ENCODE measurements at regions not wholly inside any gene's neighbourhood (a gene's known extent, or its start where the extent isn't known, plus 50 kb on each side); places are given as distances from the start of the nearest gene placed in this dataset.
"Not testable (repeated sequence)": the region's sequence is repeated elsewhere in the genome, so short reads cannot be mapped to it uniquely, and the experiment has no call there.

DNA sequence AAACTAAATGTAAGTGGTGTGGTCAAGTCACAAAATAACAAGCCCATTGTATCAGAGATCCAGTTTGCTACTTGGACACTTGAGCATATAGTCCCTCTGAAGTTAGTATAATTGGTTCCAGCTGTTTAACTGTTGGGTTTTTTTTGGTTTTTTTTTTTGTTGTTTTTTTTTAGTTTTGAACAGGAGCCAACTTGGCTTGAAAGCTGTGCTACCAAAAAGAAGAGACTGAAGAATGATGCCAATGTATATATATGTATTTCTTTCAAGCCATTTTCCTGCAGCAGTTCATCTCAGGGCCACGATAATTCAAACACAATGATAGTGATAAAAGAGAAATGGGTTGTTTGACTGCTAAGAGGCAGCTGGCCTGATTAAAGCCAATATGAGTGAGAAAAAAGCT, 138.3 kb downstream of the PCDH18 start:
- DNase-seq (ENCODE audit: low spot score): no peak

- DNase-seq (ENCODE audit: low spot score): no peak
Measured at GRCh38 chr4:137393044-137393443, 139.2 kb downstream of the PCDH18 start.

DNA sequence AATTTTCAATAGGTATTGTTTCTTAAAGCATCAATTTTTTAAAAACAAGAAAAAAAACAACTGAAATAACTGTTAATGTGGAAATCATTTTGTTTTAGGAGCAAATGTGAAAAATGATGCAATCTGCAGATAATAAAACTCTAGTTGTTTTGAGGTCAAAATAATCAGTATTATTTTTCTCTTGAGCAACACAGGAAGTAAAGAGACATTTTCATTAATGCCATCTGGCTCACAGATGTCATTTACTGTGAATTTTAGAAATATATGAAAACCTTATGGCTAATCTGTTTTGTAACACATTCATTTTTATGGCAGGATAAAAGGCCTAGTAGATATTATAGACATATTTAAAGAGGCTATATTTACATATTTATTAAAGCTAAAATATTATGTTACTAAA, 141.6 kb downstream of the PCDH18 start:
- DNase-seq (ENCODE audit: low spot score): no peak

DNA sequence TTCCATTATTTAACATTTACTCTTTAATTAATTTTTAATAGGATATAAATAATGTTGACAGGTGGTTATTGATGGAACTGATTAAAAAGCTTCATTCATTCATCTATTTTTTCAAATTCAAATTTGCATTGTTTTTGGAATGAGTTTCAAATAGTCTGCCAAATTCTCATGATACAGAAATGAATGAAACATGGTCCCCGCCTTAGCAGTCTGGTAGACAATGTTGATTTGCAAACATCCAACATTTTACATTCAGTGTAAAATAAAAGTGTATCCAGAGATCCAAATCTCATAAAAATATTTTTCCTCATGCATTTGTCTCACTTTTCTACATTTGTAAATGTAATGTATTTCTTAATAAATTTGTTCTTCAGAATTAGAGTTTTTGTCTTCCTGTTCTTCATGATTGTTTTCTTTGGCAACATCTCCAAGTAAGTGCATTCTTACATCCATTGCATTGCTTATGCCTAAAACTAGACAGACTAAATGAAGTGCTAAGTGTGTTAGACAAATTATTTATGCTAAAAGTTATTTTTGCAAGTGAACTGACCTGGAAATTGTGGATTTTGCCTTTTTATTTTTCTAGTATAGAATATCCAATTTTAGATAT, 142.3 kb downstream of the PCDH18 start:
- DNase-seq (ENCODE audit: low spot score): no peak

- no peak for DNase-seq (ENCODE audit: low spot score)
Measured at GRCh38 chr4:137387924-137388323, 144.4 kb downstream of the PCDH18 start.

DNA sequence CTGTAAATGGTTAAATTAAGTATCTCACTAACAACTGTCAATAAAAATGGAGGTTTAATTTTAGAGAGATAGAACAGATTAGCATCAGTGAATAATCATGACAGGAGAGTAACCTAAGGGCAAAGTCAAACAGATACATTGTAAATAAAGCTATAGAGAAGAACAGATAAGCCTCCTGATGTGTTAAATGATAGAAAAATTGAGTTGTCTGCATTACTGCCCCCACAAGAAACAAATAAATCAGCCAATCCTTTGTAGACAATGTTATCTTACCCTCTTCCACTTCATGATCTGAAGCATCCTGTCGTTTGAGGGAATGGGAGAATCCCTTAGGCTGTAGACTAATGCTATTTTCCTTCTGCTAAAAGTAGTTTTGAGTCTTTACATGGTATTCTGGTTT, 147.8 kb downstream of the PCDH18 start:
- DNase-seq (ENCODE audit: low spot score): no peak

- no peak for DNase-seq (ENCODE audit: low spot score)
Measured at GRCh38 chr4:137378821-137379220, 153.5 kb downstream of the PCDH18 start.

DNA sequence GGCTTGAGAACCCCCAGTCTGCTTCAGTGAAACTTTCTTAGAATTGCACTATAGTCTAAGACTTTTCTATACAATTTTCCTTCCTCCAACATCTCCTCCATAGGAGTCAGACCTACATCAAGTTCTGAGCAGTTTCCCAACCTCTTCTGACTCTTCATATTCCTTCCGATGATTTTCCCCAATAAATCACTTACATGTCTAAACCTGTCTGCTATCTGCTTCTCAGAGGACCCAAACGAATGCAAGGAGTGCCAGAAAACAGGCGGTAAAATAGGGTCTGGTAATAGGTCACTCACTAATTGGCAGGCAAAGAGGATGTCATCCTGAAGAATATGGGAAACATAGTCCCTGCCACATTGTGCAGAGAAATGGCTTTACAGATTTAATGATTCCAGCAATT, 153.9 kb downstream of the PCDH18 start:
- no peak for DNase-seq (ENCODE audit: low spot score)

DNA sequence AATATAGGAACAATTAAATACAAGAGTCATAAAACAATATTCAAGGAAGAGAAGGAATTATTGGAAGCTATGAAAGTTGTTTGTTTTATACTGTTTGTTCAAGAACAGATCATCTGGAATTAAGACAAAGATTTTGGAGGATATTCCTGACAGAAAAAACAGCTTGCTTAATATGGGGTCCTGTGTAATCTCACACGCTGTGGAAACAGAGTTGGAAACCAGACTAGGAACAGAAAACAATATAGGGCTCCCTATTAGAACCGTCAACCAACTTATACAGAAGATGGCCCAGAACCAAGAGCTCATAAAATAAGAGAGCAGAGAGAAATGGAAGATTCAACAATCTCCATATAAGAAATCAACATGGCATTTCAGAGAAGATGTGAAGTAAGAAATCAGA, 156.0 kb downstream of the PCDH18 start:
- DNase-seq (ENCODE audit: low spot score): no peak

- no peak for DNase-seq (ENCODE audit: low spot score)
Measured at GRCh38 chr4:137375111-137375850, 157.0 kb downstream of the PCDH18 start.

DNA sequence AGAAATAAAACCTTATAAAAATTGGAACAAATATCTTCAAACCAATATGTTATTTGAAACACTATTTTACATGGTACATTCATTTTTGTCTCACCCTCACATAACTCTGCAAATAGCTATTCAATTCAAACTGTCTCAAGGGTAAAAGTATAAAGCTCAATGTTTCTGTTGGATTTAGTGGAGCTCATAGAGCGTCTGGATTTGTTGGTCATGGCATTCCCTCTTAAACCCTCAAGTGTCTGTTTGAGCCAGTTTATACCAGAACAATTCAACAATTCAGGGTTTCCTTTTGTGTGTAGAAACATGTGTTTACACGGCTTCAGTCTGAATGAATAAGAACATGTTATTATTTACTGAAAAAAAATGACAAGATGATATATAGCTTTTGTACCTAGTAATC, 161.6 kb downstream of the PCDH18 start:
- DNase-seq (ENCODE audit: low spot score): no peak

DNA sequence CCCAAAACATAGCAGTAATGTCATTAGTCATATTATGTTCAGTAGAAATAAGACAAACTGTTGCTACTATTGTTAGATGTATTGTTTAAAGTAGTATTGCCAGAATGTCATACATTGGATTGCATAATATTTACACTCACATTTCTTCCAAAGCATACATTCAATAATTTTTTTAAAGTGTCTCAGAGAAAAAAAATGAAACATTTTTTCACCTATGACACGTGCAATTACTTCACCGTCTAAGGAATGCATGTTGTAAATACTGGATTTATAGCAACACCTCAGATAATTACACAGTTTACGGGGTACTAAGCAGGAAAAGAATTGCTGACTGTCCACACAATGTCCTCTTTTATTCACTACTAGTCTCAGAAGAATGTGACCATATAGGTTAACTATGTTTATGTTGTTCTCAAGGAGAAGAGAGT, 162.1 kb downstream of the PCDH18 start:
- peak; percentile 21 for DNase-seq (ENCODE audit: low spot score)

DNA sequence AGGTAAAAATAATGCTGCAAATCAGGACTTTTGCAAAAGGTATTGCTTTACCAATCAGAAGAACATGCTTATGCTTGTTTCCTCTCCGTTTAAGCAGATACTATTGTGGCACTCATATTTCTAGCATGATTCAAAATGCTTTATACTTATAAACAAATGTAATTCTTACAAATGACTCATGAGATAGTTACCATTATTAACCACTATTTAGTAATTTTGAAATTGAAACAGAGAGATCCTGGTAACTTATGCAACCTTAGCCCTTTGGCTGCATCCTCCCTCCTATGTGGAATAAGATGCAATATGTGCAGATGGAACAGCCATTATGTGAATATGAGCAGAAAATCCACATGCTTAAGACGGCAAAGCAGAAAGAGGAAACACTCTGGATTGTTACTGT, 164.7 kb downstream of the PCDH18 start:
- DNase-seq (ENCODE audit: low spot score): no peak

GRCh38 chr4:137363496-137363895, 168.8 kb downstream of the PCDH18 start:
- no peak for DNase-seq (ENCODE audit: low spot score)

- DNase-seq (ENCODE audit: low spot score): no peak
Measured at GRCh38 chr4:137361756-137362470, 170.4 kb downstream of the PCDH18 start.

DNA sequence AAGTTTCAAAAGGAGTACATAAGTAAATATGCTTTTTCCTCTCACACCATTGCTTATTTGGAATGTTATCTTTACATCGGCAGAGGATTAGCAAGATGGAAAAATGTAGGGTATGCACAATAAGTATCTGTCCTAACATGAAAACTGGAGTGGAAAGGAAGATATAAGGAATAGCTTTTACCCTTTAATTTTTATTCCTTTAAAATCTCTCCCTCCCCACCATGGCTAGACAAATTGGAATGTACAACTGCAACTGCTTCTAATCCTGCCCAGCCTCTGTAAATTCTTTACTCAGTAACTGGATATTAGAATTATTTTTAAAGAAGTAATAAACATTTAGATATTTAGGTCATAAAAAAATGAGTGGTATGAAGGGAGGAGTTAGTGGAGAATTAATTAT, 171.5 kb downstream of the PCDH18 start:
- DNase-seq (ENCODE audit: low spot score): no peak

- DNase-seq (ENCODE audit: low spot score): no peak
Measured at GRCh38 chr4:137359691-137360315, 172.5 kb downstream of the PCDH18 start.

GRCh38 chr4:137354562-137354961, 177.7 kb downstream of the PCDH18 start:
- DNase-seq (ENCODE audit: low spot score): not testable (repeated sequence)

- no peak for DNase-seq (ENCODE audit: low spot score)
Measured at GRCh38 chr4:137347371-137347770, 184.9 kb downstream of the PCDH18 start.

DNA sequence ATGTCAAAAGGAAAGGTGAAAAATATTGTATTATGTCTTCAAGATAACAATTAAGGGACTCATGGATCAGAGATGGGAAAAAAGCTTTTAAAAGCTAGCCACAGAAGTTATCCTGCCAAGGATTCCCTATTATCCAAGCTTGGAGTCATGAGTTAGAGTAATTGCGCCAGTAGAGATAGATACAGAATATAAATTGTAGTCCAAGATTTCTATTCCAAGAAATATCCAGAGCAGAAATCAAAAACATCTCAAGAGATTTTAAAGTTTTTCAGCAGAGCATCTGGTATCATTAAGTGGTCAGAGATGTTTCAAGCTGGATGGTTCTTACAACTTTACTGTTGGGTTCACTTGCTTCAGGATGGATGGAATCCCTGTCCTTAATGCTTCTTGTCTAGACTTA, 186.7 kb downstream of the PCDH18 start:
- DNase-seq (ENCODE audit: low spot score): no peak

- peak; percentile 1 for DNase-seq (ENCODE audit: low spot score)
Measured at GRCh38 chr4:137343221-137343620, 189.1 kb downstream of the PCDH18 start.

DNA sequence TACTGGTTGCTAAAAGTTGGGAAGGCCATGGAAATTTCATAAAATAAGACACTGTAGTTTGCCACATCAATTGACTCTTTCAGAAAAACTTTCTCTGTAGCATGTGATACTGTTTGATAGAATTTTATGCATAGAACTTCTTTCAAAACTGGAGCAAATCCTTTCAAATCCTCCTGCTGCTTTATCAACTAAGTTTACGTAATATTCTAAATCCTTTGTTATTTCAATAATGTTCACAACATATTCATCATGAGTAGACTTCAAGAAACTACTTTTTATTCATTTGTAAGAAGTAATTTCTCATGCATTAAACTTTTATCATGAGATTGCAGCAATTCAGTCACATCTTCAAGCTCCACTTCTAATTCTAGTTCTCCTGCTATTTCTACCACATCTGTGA, 199.3 kb downstream of the PCDH18 start:
- DNase-seq (ENCODE audit: low spot score): no peak

DNA sequence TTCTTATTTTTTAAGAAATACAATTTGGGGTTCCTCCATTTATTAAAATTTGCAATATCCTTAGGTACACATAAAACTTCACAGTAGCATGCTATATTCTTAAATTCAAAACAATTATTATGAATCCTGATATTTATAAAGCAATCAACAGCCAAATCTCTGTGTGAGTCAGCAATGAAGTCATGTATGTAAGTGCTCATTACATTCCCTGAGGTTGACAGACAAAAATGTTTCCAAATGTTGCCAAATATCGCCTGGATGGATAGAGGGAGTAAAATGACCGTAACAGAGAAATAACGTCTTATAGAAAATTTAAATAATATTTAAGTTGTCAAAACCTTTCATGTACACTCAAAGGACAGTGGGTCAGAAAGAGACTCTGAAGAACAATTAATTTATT, 220.0 kb downstream of the PCDH18 start:
- DNase-seq (ENCODE audit: low spot score): no peak
